ENCODE measurements at regions not wholly inside any gene's neighbourhood (a gene's known extent, or its start where the extent isn't known, plus 50 kb on each side); places are given as distances from the start of the nearest gene placed in this dataset.

DNA sequence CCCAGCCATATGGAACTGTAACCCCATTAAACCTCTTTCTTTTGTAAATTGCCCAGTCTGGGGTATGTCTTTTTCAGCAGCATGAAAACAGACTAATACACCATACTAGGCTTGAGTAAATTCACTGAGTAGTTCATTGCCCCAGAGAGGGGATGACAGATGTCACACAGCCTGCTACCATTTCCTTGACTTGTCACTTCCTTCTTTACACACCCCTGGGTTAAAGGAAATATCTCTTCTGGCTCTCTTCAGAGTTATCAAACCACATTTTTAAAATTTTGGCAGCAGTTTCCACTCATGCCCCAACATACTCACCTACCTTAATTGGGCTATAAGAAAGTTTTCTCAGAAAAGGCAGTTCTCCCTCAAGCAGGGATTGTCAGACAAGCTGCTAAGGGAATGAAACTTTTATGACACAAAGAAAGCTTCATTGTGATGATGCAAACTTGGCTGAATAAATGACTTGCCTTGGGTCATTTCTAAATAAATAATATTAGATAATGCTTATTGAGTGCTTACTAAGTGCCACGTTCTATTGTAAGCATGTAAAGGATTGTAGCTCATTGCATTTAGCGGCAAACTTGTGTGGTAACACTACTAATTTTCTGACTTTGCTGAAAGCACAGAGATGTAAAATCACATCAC lies 68.0 kb upstream of the RBMS3 start:
- no peak overlapping the region for H3K27ac ChIP-seq

DNA sequence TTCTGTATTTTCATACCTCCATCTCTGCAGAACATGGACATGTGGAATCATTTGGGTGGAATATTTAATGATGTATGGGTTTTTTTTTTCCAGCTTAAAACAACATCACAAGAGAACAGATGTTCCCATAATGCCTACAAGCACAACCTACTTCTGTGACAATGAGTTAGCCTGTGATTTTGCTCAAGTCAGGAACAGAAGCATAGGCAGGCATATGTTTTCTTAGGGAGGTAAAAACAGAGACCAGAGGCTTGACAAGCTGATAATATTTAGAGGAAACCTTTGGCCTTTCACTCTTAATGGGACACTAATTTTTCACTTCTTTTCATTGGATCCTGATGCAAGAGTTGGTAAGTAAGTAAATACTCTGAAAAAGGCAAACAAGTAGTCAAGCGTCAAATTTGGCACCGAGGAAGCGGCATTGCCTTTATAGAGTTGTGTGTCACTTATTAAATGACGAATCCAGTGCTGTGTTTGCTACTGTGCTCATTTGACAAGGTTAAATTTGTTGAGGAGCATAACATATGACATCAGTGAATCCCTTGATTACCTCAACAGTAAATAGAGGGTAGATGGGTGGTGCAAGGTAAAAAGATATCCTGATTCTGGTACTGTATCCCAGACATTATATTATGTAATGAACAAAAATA lies 66.7 kb upstream of the RBMS3 start:
- no peak overlapping the region for H3K27ac ChIP-seq
- no peak for TF ChIP-seq ZFX (IDR thresholded peaks at IDR 0.05)
- TF ChIP-seq, protein P1, sequence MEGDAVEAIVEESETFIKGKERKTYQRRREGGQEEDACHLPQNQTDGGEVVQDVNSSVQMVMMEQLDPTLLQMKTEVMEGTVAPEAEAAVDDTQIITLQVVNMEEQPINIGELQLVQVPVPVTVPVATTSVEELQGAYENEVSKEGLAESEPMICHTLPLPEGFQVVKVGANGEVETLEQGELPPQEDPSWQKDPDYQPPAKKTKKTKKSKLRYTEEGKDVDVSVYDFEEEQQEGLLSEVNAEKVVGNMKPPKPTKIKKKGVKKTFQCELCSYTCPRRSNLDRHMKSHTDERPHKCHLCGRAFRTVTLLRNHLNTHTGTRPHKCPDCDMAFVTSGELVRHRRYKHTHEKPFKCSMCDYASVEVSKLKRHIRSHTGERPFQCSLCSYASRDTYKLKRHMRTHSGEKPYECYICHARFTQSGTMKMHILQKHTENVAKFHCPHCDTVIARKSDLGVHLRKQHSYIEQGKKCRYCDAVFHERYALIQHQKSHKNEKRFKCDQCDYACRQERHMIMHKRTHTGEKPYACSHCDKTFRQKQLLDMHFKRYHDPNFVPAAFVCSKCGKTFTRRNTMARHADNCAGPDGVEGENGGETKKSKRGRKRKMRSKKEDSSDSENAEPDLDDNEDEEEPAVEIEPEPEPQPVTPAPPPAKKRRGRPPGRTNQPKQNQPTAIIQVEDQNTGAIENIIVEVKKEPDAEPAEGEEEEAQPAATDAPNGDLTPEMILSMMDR (conservative IDR thresholded peaks at IDR 0.05), result no peak

More for the DNA sequence above, 68.0 kb upstream of the RBMS3 start:
- no peak for TF ChIP-seq ZFX (IDR thresholded peaks at IDR 0.05)
- TF ChIP-seq, protein P1 (conservative IDR thresholded peaks at IDR 0.05), result no peak

DNA sequence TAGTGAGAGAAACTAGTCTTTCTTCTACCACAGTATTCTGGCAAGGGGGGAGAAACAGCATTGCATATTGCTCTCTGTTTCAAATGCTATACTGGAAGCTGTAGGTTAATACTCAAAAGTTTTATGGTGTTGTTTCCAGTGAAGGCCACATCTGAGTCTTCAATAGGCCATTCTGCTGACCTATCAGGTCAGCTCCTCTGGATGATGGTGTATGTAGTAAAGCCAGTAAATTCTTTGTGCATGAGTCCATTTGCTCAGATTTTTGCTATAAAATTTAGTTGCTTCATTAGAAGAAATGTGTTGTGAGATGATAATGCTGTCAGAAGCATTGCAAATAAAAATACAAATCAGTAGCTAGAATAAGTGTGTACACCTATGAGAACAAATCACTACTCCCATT lies 64.9 kb upstream of the RBMS3 start:
- H3K27ac ChIP-seq, result no peak overlapping the region
- no peak for TF ChIP-seq ZFX (IDR thresholded peaks at IDR 0.05)
- TF ChIP-seq, protein P1 (conservative IDR thresholded peaks at IDR 0.05), result no peak

DNA sequence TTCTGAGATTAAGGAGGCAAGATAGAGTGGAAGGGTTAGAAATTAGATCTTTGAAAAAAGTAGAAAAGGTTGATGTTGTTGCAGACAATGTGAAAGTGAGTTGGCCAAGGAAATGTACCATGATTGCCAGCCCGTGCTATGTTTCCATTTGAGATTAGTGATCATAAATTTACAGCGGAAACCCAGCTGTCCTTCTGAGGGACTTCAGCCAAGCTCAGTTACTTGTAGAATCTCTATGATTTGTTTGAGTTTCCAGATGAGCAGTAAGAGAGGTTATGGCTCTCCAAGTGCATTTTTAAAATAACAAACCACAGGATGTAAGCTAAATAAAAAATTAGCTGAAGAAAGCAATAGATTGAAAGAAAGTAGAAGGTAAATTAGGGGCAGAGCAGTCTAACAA lies 54.2 kb upstream of the RBMS3 start:
- TF ChIP-seq, protein P1 (conservative IDR thresholded peaks at IDR 0.05), result no peak
- no peak for TF ChIP-seq ZFX (IDR thresholded peaks at IDR 0.05)
- H3K27ac ChIP-seq, result no peak overlapping the region

DNA sequence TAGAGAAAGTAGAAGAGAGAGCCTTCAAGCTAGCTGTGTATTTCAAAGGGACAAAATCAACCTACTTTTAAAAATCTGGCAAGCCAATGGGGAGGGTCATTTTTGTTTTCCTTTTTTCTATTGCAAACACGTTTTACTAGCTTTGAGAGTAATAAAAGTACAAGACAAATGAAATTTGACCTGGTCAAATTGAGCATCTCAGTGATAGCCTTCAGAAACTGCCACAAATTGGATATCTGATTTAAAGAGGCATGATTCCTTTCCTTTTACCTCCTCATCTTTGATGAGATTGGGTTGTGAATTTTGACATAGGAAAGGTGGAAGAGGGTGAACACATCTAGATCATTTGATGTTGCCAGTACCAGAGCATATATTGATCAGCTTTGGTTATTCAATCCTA lies 53.6 kb upstream of the RBMS3 start:
- H3K27ac ChIP-seq, result no peak overlapping the region
- no peak for TF ChIP-seq ZFX (IDR thresholded peaks at IDR 0.05)
- TF ChIP-seq, protein P1 (conservative IDR thresholded peaks at IDR 0.05), result no peak
